Astrocyte of the hippocampus (primary cell): ENCODE measurements at regions not wholly inside any gene's neighbourhood (a gene's known extent, or its start where the extent isn't known, plus 50 kb on each side); places are given as distances from the start of the nearest gene placed in this dataset.

Experiments used
- DNase-seq: peaks from one replicate; pipeline ENCODE4 v3.0.0; 2011; ENCODE audit warnings: low read depth, low spot score

DNA sequence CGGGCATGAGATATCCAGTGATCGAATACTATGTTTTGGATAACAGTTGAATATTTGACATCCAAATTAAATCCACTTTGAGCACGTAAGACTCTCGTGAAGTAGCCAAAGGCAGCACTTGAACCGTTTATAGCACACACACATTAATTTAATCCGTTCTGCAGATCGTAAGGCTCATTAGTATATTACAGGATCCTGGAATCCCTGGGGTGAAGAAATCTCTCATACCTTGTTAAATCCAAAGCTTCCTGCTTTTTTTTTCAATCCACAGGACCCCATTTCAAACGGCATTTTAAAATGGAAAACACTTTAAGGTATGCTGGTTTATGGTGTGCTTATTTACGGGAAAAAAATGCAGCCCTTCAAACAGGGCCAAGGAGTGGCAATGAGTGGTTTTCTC is 158.4 kb upstream of the ADARB2 start:
- DNase-seq: no peak

DNA sequence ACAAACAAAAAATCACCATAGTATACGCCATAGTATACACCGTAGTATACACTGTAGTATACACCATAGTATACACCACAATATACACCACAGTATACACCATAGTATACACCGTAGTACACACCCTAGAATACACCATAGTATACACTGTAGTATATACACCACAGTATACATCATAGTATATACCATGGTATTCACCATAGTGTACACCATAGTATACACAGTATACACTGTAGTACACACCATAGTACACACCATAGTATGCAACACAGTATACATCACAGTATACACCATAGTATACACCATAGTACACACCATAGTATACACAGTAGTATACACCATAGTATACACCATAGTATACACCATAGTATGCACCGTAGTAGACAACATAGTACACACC is 157.6 kb upstream of the ADARB2 start:
- no peak for DNase-seq

DNA sequence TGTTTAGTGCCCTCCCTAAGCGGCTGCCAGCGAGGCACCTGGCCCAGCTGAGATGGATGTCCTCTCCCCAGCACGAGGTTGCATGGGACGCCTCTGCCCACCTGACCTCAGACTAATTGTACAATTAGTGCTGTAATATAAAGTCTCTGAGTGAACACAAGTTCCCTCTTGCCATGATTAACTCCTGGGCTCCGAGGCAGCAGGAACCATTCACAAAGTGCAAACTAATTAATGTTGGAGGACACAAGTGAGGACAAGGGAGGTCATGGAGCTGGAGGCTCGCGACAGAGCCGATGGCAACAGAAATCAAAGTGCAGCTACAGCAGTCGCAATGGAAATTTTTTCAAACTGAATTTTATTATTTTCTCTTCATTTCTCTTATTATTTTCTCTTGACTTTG is 156.6 kb upstream of the ADARB2 start:
- no peak for DNase-seq

DNA sequence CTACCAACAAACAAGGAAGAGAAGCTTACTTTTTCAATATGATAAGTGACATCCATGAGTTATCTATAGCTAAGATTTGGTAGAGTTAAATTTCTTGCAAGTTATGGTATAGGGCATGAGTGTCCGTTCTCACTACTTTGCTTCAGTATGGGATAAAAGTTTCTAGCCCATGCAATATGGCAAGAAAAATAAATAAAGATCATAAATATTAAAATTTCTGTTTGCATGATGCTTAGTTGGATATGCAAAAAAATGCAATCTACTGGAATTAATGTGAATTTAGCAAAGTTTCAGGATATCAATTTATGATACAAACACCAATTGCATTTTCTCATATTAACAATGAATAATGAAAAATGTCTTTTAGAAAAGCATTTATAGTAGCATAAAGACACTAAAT is 148.7 kb upstream of the ADARB2 start:
- DNase-seq: no peak

DNA sequence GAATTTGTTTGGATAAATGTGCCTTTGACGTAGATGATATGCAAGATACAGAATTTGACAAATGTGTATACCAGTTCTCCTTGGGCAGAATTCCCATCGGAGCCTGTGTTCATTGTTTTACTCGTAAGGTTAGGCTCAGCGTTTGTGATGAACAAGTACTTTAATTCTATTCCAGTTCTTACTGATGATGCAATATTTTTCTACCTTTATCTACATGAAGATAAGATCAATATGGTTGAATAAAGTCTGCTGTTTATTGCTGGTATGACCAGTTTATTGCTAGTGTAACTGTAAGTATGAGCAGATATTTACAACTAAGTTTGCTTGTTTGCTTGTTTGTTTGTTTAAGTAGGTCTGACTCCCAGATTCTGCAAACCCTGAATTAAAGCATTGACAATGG is 145.4 kb upstream of the ADARB2 start:
- DNase-seq: no peak

DNA sequence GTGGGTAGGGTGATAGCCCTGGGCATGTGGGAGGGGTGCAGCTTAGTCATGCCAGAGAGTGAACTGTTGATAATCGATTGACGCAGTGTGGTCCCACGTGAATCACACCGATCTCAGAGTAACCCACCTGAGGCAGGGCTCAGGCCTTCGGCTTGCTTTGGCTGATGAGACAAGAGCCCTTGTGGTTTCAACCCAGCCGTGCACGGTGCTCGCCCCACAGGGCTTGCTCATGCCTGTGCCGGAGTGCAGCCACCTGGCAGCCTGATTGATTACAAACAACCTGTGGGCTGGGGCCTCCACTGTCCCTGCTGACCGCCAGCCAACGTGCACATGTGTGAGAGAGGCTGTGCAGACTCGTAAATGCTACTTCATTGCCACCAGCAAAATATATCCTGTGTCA is 144.9 kb upstream of the ADARB2 start:
- DNase-seq: no peak

DNA sequence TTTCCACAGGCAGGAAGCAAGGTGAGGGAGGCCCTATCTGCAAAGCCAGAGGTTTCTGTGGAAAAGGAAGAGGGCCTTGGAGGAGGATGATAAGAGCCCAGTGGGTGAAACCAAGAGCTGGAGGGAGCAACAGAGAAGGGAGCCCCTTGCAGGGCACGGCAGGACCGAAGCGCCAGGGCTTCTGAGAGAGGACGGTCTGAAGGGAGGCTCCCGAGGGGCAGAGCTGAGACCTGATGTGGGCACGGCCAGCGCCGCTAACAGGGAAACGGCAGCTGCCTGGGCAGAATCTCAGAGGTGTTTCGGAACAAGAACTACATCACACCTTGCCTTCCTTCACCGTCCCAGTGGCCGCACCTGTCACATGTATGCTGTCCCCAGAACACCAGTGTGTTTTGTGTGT is 144.3 kb upstream of the ADARB2 start:
- DNase-seq: no peak

DNA sequence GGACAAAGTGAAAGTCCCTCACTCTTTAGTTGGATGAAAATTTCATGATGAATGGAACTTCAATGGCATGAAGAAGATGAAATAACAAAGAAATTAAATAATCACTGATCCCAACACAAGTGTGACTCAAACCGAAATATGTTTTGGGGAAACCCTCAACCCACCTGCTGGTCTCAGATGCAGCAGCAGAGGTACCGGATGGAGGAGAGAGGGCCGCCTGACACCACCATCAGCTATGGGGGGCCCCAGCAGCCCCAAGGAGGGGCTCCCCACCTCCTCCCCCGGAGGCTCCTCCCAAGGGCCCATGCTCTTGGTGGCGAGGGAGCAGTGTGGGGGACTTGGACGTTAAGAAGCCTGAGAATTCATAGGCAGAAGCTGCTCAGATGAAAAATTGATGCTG is 137.2 kb upstream of the ADARB2 start:
- DNase-seq: no peak

DNA sequence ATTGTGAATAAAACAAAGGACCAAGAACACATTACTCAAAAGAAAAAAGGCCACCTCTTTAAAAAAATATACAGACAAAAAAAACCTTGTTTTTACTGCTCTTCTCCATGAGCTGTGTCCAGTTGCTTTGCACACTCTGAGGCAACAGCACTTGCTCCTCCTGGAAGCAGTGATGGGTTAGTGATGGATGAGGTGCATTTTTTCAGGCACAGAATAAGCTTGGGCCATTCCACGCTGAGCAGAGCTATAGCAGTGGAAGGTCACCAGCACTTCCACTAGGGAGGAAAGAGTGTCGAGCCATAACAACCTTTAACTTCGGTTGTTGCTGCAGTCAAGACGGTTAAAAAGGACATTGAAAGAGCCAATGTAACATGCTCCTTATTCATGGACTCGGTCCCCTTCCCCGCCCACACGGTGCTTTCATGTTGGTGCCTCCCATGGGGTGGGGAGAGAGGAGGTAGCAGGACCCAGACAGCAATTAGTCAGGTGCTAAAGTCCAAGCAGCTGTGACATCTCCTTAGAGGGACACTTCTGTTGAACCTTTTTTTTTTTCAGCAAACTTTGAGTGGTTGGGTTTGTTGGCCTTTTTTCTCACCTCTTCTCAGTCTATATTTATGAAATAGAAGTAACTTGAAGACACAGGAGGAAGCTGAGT is 136.5 kb upstream of the ADARB2 start:
- no peak for DNase-seq

DNA sequence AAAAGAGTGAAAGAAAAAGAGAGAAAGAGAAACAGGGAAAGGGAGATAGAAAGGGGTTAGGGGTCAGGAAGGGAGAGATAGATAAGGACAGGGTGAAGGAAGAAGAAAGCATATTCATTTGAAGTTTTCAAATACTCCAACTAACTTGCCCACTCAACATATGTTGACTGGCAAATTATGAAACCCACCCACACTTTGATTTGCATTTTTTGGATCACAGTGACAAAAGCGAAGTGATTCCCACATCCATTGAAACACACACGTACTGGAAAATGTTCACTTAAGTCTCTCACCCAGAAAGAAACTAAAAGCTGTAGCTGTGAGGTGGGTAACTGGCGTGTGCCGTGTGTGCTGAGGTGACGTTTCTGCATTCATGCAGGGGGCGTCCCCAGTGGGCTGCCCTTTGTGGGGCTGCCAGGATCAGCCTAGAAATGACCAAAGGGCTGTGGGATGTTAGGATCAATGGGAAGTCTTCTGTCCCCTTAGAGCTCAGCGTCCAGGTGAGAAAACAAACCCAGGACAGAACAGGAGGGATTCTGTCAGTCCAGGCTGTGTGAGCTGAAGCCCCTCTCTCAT is 134.9 kb upstream of the ADARB2 start:
- no peak for DNase-seq

DNA sequence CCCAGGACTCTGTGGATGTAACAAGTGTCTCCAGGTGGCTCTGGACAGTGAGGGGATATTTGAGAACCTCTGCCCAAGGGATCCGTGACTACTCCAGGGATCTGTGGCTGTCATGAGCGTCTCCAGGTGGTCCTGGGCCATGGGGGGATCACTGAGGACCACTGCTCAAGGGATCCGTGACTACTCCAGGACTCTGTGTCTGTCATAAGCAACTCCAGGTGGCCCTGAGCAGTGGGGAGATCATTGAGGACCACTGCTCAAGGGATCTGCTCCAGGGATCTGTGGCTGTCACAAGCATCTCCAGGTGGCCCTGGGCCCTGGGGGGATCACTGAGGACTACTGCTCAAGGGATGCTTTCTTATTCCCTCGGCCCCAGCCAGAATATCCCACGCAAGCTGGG is 133.2 kb upstream of the ADARB2 start:
- no peak for DNase-seq

DNA sequence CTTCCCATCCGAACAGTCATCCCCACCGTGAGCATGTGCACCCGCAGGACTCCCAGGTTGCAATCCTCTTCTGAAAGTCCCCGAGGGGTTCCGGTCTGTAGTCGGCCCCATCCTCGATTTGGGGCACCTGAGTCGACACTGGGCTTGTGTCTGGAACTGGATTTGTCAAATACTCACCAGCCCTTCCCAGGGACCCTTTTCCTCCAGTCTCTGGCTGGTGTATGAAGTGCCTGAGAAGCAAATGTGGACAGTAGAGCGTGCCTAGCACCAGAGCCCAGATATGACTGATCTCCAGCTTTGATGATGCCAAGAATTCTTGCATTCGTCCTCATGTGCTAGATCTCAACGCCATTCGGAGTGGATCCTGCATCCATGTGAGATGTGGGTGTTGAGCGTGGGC is 132.5 kb upstream of the ADARB2 start:
- no peak for DNase-seq

DNA sequence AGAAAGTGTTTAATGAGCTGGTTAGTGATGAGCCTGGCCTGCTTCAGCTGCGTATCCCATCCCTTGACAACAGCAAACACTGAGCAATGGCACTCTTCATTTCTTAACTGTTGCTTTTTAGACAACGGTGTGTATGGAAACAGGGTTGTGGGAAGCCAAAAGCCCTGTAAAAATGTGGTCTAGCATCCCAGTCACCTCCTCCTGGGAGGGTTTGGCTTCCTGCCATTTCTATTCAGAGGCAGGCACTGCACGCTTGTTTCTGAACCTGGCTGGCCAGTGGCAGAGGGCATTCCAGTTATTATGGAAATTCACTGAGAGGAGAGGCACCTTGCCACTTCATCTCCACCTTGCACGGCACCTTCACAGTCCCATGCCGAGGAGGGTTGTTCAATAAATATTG is 123.0 kb upstream of the ADARB2 start:
- peak; percentile 0 for DNase-seq

DNA sequence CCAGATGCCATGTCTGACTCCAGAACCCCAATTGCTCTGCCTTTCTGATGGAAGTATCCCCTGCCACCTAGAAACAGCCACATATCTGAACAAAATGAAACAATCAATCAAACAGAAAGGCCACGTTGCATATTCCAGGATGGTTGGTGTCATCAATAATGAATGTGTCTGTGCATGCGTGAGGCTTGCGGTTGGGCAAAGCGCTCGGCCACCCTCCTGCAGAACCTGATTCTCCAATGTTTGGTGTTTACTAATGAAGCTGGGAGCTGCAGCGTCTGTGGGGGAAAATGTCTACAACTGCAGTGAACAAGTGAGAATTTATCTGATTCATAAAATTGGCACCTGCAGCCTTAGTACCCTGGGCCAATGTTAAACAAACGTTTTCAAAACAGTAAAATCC is 121.2 kb upstream of the ADARB2 start:
- DNase-seq: no peak

DNA sequence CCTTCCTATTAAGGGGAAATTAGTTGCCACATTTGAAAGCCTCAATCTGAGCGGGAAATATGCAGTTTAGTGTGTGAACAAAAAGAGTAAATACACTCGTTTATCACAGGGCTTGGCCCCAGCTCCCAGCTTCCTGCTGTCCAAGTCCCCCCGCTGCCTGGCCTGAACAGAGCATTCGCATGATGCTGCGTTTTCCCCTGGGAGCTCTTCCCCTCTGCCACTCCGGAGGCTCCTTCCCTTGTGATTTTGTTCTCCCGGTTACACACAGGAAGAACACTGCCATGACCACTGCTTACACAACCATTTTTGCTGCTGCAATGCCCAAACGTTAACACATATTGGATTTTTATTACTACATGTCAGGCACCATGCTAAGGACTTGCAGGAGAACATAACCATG is 120.7 kb upstream of the ADARB2 start:
- no peak for DNase-seq

DNA sequence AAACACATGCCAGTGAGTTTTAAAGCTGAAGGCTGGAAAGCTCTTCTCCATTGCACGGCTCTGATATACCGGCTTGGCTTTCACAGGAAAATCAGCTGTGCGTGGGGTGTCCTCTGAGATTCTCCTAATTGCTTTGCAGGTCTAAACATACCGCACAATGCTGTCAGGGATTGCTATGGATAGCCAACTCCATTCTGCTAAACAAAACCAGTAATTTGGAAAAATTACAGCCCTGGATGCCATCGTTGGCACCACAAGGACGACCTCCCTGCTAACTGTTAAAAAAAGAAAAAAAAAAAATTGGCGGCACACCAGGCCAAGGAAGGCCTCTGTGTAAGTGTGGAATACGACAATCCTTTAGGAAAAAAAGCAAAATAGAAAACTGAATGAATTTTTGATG is 118.6 kb upstream of the ADARB2 start:
- DNase-seq: no peak

DNA sequence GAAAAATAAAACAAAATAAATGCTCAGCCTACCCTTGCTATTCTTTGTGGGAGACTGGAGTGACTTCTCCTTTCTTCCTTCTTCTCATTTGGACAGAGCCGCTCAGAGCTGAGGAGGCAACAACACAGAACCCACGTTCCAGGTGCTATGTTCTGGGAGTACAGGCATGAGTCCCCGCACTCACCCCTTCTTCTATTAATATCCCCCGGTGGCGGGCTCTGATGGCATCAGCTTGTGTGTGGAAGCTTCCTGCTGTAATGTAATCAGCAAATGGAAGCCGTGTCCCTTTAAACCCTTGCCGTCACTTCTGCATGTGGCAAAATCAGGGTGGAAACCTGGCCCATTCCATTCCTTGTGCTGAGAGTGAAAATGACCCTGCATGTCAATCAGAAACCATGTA is 116.9 kb upstream of the ADARB2 start:
- DNase-seq: no peak

DNA sequence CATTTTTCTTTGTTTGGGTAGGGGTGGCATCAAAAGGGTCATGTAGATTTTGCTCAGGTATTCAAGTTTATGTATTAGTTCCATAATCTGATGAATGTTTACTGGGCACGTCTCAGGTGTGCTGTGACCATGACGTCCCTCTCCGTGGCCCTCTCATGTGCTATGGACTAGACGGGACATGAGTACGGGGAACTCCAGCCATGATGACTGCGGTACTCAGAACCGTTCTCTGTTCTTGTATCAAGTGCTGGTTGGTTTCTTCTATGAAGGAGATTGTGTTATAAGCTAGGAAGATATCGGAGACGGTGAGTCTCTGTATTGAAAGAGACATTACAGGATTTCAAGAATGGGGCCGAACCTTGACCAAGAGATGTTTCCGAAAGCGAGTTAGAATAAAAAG is 116.5 kb upstream of the ADARB2 start:
- no peak for DNase-seq

DNA sequence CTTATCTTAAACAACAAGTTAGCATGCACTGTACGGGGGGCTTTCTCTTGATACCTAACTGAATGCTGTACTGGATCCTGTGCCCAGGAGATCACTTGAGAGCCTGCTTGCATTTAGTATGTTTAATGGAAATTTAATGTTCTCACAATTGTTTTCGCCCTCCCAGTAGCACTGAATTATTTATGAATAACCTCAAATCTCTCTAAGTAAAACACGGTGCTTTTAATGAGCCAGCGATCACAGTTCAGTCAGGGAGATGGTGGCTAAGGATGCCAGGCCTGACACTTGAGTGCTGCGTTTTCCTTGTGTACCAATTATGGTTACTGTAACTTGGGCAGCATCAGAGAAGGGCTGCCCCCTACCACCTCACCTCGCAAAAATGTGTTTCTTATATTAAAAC is 115.5 kb upstream of the ADARB2 start:
- no peak for DNase-seq

DNA sequence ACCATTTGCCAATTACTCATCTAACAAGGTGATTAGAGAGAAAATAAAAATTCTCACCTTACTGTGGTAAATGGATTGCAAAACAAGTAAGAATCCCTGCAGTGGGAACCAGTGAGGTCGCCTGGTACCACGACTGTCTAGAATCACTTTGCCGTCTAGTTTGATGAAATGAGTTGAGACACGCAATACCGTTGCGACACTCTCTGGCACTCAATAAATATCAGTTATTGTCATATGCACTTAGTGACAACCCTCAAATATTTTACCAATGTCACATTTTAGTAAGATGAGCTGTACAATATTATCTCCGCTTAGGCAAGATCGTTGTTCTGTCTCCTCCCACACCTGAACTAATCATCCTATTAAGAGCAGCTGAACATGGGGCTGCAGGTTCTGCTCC is 114.4 kb upstream of the ADARB2 start:
- no peak for DNase-seq

DNA sequence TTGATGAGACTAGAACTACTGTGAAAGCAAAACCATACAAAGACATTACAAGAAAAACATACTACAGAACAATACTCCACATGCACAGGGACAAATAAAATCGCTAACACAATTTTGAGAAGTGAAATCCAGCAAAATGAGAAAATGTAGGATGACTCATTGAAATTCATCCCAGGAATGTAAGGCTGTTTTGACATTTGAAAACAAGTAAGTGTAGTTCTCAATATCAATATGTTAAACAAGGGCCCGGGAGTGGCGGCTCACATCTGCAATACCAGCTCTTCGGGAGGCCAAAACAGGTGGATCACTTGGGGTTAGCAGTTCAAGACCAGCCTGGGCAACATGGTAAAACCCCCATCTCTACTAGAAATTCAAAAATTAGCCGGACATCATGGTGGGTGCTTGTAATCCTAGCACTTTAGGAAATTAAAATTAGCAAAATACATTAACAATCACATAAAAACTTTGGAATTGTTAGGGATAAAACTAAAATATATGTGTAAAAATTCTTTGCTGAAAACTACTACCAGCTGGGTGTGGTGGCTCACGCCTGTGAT is 113.7 kb upstream of the ADARB2 start:
- DNase-seq: no peak

DNA sequence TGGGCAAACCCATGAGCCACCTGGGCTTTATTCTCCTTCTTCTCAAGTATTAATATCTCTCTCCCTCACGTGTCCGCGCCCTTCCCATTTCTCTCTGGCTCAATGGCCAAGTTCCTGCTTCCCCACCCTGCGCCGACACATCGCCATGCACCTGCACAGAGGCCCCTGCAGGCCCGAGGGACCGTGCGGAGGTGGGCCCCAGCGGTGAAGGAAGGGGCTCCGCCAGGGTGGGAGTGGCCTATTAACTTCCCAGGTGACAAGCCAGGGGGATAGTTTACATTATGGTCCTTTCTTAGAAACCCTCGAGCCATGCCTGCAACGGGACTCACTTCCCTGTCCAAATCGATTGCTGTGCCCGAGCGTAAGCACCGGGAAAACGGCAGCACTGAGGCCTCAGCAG is 110.0 kb upstream of the ADARB2 start:
- no peak for DNase-seq

DNA sequence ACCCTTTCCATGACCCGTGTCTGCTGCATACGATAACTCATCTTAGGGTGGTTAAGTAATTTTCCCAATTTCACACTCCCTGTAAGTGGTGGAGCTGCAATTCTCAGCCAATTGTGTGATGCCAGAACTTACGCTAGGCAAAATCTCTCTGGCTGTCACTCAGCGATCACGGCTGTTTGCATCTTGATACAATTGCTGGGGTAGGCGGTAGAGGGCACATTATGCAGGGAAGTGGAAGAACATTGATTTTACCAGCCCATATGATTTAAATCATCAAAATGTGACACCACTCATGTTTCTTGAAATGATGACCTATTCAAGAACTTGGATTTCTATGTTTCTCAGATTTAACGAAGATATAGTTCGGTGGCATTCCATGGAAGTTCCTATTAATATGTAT is 108.7 kb upstream of the ADARB2 start:
- no peak for DNase-seq

DNA sequence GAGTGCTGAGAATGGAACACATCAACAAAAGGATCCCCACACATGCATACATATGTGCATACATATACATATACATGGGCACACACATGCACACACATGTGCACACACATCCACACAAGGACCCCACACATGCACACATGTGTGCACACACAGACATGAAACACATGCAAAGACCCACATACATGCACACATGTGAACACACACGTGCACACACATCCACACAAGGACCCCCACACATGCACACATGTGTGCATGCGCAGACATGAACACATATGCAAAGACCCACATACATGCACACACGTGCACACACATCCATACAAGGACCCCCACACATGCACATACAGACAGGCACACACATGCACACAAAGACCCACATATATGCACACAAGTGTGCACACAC is 104.4 kb upstream of the ADARB2 start:
- no peak for DNase-seq
